ENCODE measurements at regions not wholly inside any gene's neighbourhood (a gene's known extent, or its start where the extent isn't known, plus 50 kb on each side); places are given as distances from the start of the nearest gene placed in this dataset.

DNA sequence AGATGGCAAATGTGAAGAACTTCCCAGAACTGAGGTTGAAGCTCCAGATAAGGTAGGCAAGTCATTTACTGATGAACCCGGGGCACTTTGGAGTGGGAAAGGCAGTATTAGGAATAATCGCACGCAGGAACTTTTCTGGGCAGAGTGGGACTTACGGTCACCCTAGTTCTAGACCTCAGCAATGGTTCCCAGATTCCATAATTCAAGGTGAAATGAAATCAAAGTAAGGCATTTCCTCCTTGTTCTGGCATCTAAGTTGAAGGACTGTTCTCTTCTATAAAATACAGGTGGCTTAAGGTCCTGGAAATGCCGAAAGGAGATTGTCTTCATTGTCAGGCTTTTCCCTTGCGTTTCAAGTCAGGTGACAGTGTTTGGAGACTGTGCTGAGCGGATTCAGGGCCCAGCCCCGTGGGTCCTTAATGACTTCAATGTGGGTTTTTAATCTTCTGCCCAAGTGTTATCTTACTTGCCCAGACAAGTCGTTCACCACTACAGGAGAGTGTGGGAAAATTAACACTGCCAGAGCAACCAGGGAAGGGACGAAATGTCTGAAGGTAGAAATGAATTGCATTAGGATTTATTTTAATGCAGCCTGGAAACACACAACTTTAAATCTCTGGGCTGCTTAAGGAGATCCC is 52.1 kb upstream of the STOX2 start:
- DNase-seq (ENCODE audit: low read depth), result no peak

DNA sequence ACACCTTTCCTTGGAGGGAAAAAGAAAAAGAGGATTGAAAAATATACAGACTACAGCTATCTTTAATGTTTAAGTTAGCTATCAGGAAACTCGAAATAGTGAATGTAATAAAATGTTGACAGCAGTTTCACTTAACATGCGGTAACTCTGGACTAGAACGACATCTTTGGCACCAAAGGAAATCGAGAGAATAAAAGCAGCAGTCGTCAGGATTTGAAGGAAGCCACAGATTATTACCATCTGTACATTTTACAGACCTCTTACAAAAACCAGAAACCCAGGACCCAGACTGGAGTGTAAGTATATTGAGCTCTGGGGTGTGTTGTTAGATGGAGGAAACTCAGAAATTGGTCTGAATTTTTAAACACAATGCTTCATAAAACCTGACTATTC is 51.6 kb upstream of the STOX2 start:
- DNase-seq (ENCODE audit: low read depth), result no peak
